Sigmoid colon (tissue), 4 donors: ENCODE measurements at regions not wholly inside any gene's neighbourhood (a gene's known extent, or its start where the extent isn't known, plus 50 kb on each side); places are given as distances from the start of the nearest gene placed in this dataset.

Experiments
- POLR2A ChIP-seq, 2 donors: fragments of 450-650 bp; IDR thresholded peaks; one replicate each; pipeline ENCODE4 v1.6.1; 2016; ENCODE audit warnings: antibody characterized with exemption in 2 of 2, mild to moderate bottlenecking in 2 of 2, moderate library complexity in 2 of 2
- POLR2AphosphoS5 ChIP-seq, 4 donors: sonication (generic); formaldehyde crosslinking; IDR thresholded peaks; one replicate each; pipeline ENCODE4 v1.6.1; 2017; ENCODE audit warnings: antibody characterized with exemption in 4 of 4
- TF ChIP-seq, protein P1 (sequence below), 4 experiments: fragments of 450-650 bp in 3 of 4; fragments of 200-600 bp in 1 of 4; IDR thresholded peaks; one replicate each; pipeline ENCODE4 v1.5.1; 2016 to 2019; ENCODE audit warnings: antibody characterized with exemption in 4 of 4, mild to moderate bottlenecking in 3 of 4, moderate library complexity in 2 of 4

DNA sequence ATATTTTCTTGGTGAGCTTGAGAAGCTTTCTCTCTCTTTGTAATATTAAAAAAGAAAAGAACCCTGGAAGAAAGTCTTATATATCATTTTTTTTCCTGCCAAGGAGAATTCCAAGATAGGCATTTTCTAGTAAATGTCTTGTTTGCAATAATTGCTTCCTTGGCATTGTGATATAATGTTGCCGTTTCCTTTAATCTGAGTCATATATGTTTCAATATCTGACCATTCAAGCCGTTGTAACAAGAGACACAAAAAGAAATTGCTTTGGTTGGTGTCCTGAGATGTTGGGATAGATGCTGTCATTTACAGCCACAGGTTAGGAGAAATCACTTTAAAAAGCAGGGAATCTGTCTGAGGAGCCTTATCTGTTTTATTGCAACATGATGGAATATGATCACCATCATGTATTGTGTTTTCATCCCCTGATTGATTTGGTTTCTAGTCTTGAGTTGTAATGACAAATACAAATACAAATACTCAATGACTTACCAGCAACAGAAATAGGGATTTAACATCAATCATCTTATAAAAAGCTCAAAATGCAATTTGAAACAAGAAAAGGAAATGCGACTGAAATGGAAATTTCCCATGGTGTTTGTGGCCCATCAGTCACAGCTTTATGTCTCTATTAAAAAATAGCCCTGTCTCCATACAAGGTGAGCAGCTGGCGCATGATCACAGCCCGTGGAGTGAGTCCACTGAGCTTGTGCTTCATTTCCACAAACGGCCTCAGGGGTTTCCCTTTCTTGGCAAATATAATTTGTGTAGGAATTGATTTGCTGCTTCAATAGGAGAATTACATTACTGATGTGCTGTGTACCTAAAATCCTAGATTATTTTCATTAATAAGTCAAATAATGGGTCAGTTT is 250.1 kb upstream of the TRPC7 start:
- TF ChIP-seq, protein P1, sequence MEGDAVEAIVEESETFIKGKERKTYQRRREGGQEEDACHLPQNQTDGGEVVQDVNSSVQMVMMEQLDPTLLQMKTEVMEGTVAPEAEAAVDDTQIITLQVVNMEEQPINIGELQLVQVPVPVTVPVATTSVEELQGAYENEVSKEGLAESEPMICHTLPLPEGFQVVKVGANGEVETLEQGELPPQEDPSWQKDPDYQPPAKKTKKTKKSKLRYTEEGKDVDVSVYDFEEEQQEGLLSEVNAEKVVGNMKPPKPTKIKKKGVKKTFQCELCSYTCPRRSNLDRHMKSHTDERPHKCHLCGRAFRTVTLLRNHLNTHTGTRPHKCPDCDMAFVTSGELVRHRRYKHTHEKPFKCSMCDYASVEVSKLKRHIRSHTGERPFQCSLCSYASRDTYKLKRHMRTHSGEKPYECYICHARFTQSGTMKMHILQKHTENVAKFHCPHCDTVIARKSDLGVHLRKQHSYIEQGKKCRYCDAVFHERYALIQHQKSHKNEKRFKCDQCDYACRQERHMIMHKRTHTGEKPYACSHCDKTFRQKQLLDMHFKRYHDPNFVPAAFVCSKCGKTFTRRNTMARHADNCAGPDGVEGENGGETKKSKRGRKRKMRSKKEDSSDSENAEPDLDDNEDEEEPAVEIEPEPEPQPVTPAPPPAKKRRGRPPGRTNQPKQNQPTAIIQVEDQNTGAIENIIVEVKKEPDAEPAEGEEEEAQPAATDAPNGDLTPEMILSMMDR (IDR thresholded peaks at IDR 0.05): no peak
- TF ChIP-seq POLR2AphosphoS5 (IDR thresholded peaks at IDR 0.05): no peak
- TF ChIP-seq POLR2A (IDR thresholded peaks at IDR 0.05): no peak
